ENCODE measurements at regions not wholly inside any gene's neighbourhood (a gene's known extent, or its start where the extent isn't known, plus 50 kb on each side); places are given as distances from the start of the nearest gene placed in this dataset.
"Not testable (repeated sequence)": the region's sequence is repeated elsewhere in the genome, so short reads cannot be mapped to it uniquely, and the experiment has no call there.

DNA sequence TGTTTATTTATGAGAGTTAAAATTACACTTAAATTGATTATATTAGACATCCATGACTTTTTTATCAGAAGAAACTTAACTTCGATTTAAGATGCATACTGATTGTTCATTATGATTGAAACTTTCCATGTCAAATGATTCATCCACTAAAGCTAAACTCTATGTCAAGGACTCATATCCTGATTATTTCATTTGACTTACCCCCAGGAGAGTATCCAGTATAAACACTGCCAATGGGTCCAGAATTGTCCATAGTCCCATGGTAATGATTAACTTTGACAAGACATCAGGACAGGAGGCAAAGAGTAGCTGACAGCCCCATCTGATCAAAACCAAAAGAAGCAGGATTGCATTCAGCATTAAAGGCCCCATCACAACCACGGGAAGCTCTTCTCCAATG lies 709.9 kb downstream of the TFAP2A start:
- ATAC-seq: no peak
- DNase-seq: no peak
- intact Hi-C loops (cut with DNase I, micrococcal nuclease): no loop called here

DNA sequence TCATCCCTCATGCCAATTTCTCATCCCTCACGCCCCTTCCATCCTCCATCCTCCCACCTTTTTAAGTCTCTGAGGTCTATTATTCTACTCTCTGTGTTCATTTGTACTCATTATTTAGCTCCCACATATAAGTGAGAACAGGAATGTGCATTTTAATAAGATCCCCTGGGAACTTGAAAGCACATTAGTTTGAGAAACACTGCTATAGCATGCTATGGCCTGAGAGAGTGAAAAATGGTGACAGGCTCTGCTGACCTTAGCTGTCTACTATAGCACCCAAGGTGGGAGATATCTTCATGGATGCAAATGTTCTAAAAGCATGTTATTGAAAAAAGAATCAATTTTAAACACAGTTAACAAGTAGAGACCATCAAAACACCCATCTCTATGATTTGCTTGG lies 712.0 kb downstream of the TFAP2A start:
- DNase-seq: no peak
- ATAC-seq: no peak
- intact Hi-C loops (cut with DNase I, micrococcal nuclease): no loop called here

DNA sequence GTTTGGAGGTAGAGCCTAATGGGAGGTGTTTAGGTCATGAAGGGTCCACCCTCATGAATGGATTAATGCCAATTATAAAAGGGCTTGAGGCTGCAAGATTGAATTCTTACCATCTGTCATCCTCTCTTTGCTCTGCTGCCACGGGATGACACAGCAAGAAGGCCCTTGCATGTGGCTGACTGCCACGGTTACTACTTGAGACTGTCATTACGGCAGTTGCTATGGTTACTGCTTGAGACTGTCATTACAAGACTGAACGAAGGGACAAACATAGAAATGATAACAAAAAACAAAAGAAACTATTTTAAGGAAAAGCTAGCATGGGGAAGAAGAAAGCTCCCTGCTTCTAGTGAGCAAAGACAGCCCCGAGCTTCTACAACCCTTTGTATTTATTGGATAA lies 715.0 kb downstream of the TFAP2A start:
- intact Hi-C loops (cut with DNase I, micrococcal nuclease): no loop called here
- no peak for ATAC-seq
- DNase-seq: no peak

DNA sequence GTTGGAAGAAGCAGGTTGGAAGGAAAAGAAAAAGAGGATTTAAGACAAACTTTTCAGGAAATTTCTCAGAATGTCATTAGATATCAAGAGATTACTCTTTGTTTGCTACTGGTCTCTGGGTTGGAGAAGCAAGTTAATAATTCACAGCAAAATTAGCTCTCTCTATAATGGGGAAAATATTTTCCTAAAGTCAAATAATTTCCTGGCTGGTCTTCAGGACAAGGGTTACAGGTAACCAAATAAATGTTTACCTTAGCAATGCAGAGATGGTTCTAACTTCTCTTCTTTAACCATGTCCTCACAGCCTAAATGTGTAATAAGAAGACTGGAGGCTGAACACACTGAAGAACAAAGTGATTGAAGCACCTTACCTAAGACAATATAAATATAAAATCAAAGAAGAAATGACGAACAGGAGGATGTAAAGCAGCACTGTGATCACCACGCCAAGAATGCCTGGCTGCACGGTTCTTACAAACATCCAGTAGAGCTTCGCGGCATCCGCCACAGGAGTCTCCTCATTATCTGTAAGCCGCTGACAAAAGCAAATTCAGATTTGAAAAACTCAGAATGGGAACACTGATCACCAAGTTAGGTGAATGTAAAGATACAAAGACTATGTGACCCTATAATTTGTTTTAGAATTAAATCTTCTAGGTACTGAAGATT lies 717.5 kb downstream of the TFAP2A start:
- DNase-seq (no peak), ATAC-seq (no peak)
- intact Hi-C loops (cut with DNase I, micrococcal nuclease): no loop called here

DNA sequence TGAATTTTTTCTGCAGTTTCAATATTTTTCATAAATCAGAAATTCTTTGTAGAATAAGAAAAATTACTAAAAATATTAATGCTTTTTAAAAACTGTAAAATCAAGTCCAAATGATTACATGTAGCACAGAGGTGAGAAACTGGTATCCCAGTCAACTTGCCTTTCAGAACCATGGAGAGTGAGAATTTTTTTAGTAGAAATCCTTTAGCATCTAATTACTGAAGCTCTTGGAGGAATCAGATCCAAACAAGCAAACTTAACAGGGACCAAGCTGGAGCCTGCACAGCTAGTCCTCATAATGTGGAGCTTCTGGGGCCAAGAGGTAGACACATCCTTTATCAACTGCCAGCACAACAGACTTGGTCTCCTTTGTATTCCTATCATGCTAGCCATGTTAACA lies 724.5 kb downstream of the TFAP2A start:
- intact Hi-C loops (cut with DNase I, micrococcal nuclease): no loop called here
- ATAC-seq (no peak), DNase-seq (no peak)

DNA sequence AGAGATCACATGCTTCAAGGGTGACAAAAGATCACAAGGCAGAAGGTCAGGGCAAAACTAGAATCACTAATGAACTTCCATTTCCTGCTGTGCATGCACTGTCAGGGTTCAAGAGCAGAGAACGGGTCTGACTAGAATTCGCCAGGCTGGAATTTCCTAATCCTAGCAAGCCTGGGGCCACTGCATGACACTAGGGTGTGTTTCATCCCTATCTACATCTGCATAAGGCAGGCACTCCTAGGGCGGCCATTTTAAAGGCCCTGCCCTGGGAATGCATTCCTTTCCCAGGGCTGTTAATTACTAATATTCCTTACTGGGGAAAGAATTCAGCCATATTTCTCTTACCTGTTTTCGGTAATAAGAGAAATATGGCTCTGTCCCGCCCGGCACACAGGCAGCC lies 734.1 kb downstream of the TFAP2A start:
- intact Hi-C loops (cut with DNase I, micrococcal nuclease); ATAC-seq: not testable (repeated sequence)

DNA sequence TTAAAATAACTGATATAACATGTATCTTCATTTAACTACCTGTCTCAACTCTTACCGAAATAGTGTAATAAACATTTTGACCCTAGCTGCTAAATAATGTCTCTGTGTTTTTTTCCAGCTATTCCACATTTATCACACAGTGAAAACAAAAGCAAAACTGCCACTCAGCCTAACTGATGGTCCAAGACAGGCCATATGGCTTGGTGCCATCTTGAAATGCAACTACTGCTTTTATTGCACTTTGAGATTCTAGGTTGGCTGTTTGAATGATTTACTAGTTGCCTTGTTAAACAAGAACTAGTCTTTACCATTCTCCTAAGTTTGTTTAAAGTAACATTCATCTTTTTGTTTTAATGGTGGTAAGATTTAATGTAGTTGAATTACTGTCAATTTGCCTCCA lies 739.8 kb downstream of the TFAP2A start:
- no peak for DNase-seq
- no peak for ATAC-seq
- intact Hi-C loops (cut with DNase I, micrococcal nuclease): no loop called here

More for the DNA sequence above, 734.1 kb downstream of the TFAP2A start:
- DNase-seq: not testable (repeated sequence)

DNA sequence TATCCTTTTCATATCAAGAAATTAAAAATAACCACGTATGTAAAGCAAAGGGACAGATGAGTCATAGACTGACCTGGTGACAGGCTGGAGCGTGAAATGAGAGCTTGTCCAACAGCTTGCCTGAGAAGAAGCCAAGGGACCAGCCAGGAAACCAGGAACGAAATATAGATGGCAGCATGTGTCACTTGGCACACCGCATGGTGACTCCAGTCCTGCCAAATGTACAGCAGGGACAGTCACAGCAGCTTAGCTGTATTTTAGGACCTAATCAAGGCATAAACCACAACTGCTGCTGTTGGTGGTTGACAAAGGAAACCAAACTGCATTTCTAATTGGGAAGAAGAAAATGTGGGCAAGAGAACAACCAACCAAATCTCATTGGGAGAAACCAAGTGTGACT lies 755.0 kb downstream of the TFAP2A start:
- intact Hi-C loops (cut with DNase I, micrococcal nuclease): no loop called here
- ATAC-seq: no peak

DNA sequence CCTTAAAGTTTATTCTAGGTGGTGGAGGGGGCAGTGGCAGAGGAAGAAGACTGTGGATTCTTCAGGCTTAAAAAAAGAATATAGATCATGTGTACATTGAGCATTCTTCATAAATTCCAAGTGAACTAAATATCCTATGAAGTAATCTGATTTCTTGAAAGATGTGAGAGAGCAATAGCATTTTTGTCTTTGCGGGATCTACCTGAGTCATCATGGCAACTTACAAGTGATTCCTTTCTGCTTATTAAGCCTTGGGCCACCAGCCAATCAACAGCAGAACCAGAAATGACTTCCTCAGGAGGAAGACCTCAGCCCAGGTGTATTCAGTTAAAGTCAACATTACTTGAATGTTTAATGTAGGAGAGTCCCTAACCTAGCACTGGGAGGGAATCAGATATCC lies 756.9 kb downstream of the TFAP2A start:
- intact Hi-C loops (cut with DNase I, micrococcal nuclease): no loop called here
- no peak for ATAC-seq
- no peak for DNase-seq

More for the DNA sequence above, 755.0 kb downstream of the TFAP2A start:
- no peak for DNase-seq

DNA sequence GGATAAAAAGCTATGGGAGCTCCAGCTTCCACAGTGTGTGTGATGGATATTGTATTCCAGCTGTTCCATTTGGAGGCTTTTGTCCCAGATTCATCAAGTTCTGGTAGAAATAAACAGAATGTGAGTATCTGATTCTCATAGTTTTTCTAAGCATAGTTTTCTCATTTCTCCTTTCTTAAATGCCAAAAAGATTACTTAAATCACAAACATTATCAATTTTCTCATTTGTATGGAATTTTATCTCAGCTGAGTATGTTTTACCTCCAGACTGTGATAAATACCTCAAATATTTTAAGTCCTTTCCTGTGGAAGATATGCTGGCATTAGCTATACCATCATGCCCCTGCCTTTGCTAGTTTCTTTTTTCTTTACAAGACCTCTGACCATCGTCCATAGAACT lies 767.3 kb downstream of the TFAP2A start:
- no peak for ATAC-seq
- no peak for DNase-seq
- intact Hi-C loops (cut with DNase I, micrococcal nuclease): no loop called here

DNA sequence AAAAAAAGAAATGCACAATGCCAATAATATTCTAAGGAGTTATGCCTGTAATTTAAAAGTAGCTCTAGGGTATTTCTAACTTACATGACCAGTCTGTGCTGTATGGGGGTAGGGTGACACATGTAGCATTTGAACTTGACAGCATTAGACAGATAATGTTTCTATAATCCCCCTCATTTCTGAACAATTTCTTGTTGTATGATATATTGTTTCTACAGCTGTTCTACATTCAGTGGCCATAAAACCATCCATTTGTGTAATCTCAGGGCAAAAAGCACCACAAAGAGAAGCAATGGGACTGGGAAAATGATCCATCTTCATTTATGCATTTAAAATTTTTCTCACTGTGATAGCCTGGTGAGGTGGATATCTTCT lies 767.8 kb downstream of the TFAP2A start:
- intact Hi-C loops (cut with DNase I, micrococcal nuclease): no loop called here
- DNase-seq (no peak), ATAC-seq (no peak)

DNA sequence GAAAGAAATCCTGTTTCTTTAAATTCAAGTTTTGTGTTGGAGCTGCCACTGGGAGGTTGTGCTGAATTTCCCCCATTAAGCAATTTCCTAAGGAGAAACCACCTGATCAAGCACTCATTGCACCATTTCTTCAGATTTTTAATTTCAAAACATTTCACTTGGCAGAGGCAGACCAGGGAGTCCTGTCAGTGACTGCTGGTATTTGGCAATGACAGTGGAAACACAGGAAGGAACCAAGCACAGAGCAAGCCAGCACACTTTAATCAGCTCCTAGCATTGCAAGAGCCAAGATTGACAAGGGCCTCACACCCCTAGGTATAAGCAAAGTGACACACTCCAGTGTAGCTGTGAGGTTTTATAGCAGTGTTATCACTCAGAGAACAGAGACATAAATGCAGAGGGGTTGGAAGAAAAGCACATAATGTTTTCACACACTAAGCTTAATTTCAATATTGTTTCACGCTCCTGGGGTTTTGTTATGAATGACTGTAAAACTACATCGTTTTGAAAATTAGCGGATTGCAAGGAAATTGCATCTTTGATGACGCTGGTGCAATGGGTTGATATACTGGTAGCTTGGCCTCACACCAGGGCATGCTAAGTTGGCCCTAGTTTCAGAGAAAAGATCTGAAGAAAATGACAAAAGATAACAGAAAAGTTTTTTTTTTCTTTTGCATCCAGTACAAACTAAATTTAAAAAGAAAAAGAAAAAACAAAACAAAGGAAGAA lies 768.4 kb downstream of the TFAP2A start:
- intact Hi-C loops (cut with DNase I, micrococcal nuclease): no loop called here
- ATAC-seq: no peak
- no peak for DNase-seq

DNA sequence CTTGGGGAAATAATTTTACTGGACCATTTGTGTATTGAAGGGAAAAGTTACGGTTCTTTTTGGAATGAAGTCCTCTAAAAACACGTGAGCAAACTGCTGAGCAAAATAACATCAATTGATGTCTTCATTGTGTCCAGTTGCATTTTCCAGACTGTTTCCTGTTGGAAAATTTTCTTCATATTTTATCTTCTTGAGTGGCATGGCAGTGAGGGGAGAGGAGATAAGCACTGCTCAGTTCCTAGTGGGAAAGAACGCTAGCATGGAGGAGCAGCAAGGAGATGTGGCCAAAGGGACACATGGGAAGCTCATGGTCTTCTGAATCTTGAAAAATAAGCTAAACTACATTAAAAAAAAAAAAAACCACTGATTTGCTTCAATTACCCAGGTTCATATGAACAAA lies 776.0 kb downstream of the TFAP2A start:
- ATAC-seq (no peak), DNase-seq (no peak)
- intact Hi-C loops (cut with DNase I, micrococcal nuclease): no loop called here

DNA sequence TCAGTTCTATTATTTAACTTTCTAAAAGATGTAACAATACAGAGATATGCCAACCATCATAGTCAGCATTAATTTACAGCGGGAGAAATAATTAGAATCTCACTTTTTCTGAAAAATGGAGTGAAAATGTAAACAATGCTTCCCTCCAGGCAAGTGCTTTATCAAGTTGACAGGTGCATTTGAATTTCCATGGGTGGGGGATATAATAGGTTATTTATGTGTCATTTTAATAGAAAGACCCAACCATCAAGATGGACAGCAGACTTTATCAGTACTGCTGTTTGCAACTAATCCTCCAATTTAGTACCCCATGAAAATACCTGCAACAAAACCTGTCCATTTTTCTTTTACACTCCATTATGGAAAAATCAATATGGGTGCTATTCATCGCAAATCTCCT lies 780.1 kb downstream of the TFAP2A start:
- DNase-seq (no peak), ATAC-seq (no peak)
- intact Hi-C loops (cut with DNase I, micrococcal nuclease): no loop called here

DNA sequence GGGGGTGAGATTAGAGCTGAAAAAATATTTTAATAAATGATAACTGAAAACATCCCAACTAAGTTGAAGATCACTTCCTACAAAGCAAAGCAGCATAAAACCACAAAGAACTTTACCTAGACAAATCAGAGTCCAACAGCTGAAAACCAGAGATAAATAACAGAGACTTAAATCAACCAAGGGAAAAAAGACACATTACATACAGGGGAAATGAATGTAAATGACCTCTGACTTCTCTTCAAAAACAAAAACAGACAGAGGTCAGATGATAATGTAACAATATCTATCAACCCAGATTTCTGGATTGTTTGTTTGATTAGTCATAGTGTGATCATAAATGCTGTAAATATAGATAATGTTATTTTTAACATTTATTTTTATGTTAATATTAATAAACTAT lies 782.8 kb downstream of the TFAP2A start:
- DNase-seq (no peak), ATAC-seq (no peak)
- intact Hi-C loops (cut with DNase I, micrococcal nuclease): no loop called here

DNA sequence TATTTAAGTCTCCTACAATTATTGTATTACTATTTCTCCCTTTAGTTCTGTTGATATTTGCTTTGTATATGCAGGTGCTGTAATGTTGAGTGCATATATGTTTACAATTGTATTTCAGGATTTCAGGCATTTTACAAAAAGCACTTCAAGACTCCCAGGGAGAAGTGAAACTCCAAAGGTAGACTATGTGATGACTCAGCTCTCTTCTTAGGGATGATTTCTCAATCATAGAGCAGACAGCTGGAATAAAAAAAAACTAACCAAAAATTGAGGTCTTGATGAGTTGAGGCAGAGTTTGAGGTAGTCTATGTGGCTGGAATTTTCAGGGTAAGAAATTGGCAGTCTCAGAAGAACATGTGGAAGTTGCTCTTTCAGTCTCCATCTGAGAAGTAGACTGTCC lies 786.1 kb downstream of the TFAP2A start:
- ATAC-seq: no peak
- no peak for DNase-seq

DNA sequence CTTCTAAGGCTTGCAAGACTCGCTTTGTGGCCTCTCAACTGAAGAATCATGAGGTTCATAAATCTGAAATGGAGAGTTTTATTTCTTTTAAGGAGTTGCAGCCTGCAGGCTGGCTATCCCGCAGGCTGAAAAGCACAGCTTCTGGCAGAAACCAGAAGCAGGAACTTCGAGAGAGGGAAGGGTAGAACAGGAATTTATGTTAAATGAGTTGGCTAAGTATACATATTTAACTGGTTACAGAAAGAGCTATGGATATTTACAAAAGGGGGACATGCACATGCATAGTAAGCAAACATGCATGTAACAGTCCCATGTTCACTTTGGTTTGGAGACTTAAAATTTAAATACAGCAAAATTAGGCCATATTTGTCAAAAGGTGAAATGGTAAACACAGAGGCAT lies 787.0 kb downstream of the TFAP2A start:
- intact Hi-C loops (cut with DNase I, micrococcal nuclease): no loop called here
- no peak for ATAC-seq
- DNase-seq: no peak

More for the DNA sequence above, 786.1 kb downstream of the TFAP2A start:
- intact Hi-C loops (cut with DNase I, micrococcal nuclease): no loop called here

DNA sequence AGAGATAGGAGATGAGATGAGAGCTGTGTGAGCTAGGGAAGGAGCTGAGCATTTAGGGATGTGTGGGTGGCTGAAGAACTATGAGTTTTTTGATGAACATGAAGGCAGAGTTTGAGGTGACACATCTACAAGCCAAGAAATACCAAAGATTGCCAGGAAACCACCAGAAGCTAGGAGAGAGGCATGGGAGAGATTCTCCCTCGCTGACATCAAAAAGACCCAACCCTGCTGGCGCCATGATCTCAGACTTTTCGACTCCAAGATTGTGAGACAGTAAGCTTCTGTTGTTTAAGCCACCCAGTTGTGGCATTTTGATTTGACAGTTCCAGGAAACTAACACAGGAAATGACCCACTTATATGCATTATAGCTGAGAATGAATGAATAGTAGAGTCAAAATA lies 790.9 kb downstream of the TFAP2A start:
- no peak for DNase-seq
- intact Hi-C loops (cut with DNase I, micrococcal nuclease): no loop called here
- no peak for ATAC-seq

DNA sequence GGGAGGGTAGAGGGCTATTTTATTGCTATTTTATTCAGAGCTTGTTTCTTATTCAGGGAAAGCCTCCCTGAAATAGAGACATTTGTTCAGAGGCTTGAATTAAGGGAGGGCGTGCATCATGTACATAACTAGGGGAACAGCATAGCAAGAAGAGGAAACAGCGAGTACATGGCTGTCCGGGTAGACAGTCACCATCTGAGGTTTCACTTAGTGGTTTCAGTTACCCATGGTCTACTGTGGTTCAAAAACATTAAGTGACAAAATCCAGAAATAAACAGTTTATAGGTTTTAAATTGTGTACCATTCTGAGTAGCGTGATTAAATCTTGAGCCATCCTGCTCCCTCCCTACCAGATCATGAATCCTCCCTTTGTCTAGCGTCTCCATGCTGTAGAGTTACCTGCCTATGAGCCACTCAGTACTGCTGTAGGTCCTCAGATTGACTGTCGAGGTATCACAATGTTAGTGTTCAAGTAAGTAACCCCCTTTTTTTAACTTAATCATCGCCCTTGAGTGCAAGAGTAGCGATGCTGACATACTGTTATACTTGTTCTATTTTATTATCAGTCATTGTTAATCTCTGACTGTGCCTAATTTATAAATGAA lies 791.5 kb downstream of the TFAP2A start:
- intact Hi-C loops (cut with DNase I, micrococcal nuclease): no loop called here
- ATAC-seq (no peak), DNase-seq (no peak)

DNA sequence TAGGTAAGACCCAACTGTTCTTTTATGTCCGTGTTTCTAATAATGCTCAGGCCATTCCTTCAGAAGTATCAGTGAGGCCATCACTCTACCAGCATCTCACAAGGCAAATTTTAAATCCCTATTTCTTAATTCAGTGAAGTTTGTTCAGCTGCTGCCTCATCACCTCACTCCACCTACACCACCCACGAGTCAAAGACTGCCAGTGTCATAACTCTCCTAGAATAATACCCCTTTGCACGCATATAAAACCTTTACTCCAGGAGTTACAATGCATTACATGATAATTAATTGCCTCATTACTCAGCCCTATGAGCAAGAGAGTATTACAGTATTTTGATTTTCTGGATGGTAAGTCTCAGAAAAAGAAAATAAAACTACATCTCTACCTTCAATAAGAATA lies 793.6 kb downstream of the TFAP2A start:
- no peak for DNase-seq
- no peak for ATAC-seq
- intact Hi-C loops (cut with DNase I, micrococcal nuclease): no loop called here

DNA sequence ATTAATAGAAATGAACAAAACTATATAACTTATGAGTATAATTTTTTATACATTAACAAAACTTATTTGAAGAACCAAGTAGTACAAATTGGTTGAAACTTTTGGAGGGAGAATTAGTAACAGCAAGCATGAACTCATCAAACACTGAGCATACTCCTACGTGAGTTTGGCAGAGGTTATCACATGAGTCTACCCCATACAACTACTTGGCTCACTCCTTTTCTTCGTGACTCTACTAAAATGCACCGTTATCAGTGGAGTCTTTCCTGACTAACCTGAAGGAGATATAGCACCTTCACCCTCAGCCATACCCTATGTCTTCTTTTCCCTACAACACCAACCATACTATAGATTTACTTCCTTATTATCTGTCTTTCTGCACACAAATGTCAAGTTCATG lies 794.2 kb downstream of the TFAP2A start:
- no peak for ATAC-seq
- intact Hi-C loops (cut with DNase I, micrococcal nuclease): no loop called here
- no peak for DNase-seq

Data from left colon (tissue), 2 donors.